Progenitor cell of endocrine pancreas (in vitro differentiated cells): ENCODE measurements at regions not wholly inside any gene's neighbourhood (a gene's known extent, or its start where the extent isn't known, plus 50 kb on each side); places are given as distances from the start of the nearest gene placed in this dataset.
A peak's percentile ranks its signal among the peaks of the same experiment; 100 is the strongest.

Experiments used
- DNase-seq: peaks from one replicate; pipeline ENCODE4 v3.0.0; 2021; ENCODE audit warnings: low spot score; ENCODE audit not compliant: unreplicated experiment
- H3K27ac Mint-ChIP-seq: 2 replicates; pipeline ENCODE4 v1.8.0; 2021; ENCODE audit warnings: mild to moderate bottlenecking, moderate library complexity, mixed read lengths
- H3K27me3 Mint-ChIP-seq: 2 replicates; pipeline ENCODE4 v1.8.0; 2021; ENCODE audit warnings: mixed read lengths
- H3K36me3 Mint-ChIP-seq: 2 replicates; pipeline ENCODE4 v1.8.0; 2022; ENCODE audit warnings: mixed read lengths; ENCODE audit not compliant: insufficient read depth
- H3K4me1 Mint-ChIP-seq: 2 replicates; pipeline ENCODE4 v1.8.0; 2021; ENCODE audit warnings: low read depth, mixed read lengths
- H3K4me3 Mint-ChIP-seq: 2 replicates; pipeline ENCODE4 v1.8.0; 2021; ENCODE audit warnings: low read depth, mild to moderate bottlenecking, moderate library complexity, mixed read lengths
- H3K9me3 Mint-ChIP-seq: 2 replicates; pipeline ENCODE4 v1.8.0; 2021; ENCODE audit warnings: low read depth, mixed read lengths
- TF ChIP-seq, protein P1 (sequence below): fragments of 200-600 bp; sonication (generic); IDR thresholded peaks from one replicate; pipeline ENCODE4 v1.5.0; 2021; ENCODE audit warnings: antibody characterized with exemption, mild to moderate bottlenecking; ENCODE audit not compliant: unreplicated experiment

DNA sequence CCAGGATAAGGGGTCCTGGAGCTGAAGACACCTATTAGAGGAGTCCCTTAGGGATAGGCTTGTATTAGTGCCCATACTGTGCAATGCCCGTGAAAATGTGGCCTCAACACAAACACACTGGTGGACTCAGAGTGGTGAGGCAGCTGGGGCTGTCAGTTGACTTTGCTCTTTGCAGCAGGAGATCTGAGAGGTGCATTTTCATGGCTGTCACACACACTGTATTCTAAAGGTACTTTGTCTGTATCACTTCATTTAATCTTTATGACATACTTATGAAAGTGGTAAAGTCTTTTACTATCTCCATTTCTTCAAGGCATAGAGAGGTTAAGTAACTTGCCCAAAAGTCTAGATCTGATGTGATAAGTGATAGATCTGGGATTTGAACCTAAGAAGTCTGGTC is 55.1 kb upstream of the GCFC2 start:
- Mint-ChIP-seq H3K27me3 (peaks cover 3% of the 10 kb centered on the region), H3K9me3 (no peaks in the 10 kb centered on the region), H3K4me3 (no peak overlapping the region), H3K4me1 (peaks cover 5% of the 10 kb centered on the region), H3K27ac (no peak overlapping the region), H3K36me3 (no peaks in the 10 kb centered on the region)
- TF ChIP-seq, protein P1, sequence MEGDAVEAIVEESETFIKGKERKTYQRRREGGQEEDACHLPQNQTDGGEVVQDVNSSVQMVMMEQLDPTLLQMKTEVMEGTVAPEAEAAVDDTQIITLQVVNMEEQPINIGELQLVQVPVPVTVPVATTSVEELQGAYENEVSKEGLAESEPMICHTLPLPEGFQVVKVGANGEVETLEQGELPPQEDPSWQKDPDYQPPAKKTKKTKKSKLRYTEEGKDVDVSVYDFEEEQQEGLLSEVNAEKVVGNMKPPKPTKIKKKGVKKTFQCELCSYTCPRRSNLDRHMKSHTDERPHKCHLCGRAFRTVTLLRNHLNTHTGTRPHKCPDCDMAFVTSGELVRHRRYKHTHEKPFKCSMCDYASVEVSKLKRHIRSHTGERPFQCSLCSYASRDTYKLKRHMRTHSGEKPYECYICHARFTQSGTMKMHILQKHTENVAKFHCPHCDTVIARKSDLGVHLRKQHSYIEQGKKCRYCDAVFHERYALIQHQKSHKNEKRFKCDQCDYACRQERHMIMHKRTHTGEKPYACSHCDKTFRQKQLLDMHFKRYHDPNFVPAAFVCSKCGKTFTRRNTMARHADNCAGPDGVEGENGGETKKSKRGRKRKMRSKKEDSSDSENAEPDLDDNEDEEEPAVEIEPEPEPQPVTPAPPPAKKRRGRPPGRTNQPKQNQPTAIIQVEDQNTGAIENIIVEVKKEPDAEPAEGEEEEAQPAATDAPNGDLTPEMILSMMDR = no peak
- no peak for DNase-seq

DNA sequence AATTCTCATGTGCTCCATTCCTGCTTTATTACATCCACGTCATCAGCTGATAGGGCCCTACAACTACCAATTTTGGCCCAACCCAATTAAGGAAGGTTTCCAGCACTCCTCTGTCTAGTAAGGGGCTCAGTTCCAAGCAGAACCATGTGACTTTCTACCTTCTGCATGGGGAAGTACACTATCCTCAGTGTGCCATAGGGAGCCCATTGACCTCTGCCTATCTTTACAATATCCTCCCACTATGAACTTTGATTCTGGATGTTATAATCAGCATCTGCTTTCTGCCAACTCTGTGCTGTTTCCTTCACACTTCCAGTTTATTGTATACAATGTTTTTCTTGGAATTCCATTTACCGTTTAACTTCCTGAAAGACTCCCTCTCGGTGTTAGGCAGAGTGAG is 53.9 kb upstream of the GCFC2 start:
- Mint-ChIP-seq H3K36me3 (no peaks in the 10 kb centered on the region), H3K4me1 (peaks cover 5% of the 10 kb centered on the region), H3K27me3 (peaks cover 3% of the 10 kb centered on the region), H3K4me3 (no peak overlapping the region), H3K9me3 (no peaks in the 10 kb centered on the region), H3K27ac (peak overlapping the region; percentile 71)
- TF ChIP-seq, protein P1 = no peak
- DNase-seq = no peak
